AG09309 (cell line): ENCODE measurements at regions not wholly inside any gene's neighbourhood (a gene's known extent, or its start where the extent isn't known, plus 50 kb on each side); places are given as distances from the start of the nearest gene placed in this dataset.

Experiments
- DNase-seq: peaks from one replicate; pipeline ENCODE4 v3.0.0-alpha.2; 2010; ENCODE audit warnings: low read depth
- H3K4me3 ChIP-seq: 2 replicates; pipeline ENCODE4 v1.5.1; 2011; ENCODE audit warnings: mild to moderate bottlenecking, low read depth, low read length, moderate library complexity; ENCODE audit not compliant: control insufficient read depth
- TF ChIP-seq, protein P1 (sequence below): IDR thresholded peaks from 2 replicates; pipeline ENCODE4 v1.5.1; 2011; ENCODE audit warnings: mild to moderate bottlenecking, low read depth, low read length, inconsistent platforms; ENCODE audit not compliant: insufficient read depth, control insufficient read depth; ENCODE audit errors: missing control alignments

DNA sequence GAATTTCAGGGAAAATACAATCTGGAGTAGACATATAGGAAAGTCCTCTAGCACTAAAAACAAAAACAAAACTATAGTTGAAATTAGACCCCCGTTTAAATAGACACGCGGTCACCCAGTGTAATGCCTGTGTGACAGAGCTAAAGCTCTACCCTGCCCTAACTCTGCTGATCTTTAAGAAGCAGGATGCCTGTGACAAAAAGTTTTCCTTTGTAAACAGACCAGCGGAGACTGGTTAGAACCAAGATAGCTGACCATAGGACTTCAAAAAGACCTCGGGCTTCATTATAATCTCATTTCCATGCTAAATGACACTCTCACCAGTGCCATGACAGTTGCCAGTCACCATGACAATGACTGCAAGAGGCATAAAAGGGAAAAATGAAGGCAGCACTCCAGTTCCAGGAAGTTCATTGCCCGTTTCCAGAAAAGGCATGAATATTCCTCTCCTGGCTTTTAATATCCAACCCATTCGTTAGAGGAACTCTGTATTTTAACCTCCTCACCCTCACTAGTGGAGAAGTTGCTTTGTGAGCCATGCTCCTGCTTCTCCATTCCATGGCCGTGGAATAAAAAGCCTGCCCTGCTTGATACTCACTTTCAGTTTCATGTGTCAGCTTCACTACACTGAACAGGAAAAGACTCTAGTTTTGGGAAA lies 157.2 kb upstream of the COPS8 start:
- no peak overlapping the region for H3K4me3 ChIP-seq
- TF ChIP-seq, protein P1, sequence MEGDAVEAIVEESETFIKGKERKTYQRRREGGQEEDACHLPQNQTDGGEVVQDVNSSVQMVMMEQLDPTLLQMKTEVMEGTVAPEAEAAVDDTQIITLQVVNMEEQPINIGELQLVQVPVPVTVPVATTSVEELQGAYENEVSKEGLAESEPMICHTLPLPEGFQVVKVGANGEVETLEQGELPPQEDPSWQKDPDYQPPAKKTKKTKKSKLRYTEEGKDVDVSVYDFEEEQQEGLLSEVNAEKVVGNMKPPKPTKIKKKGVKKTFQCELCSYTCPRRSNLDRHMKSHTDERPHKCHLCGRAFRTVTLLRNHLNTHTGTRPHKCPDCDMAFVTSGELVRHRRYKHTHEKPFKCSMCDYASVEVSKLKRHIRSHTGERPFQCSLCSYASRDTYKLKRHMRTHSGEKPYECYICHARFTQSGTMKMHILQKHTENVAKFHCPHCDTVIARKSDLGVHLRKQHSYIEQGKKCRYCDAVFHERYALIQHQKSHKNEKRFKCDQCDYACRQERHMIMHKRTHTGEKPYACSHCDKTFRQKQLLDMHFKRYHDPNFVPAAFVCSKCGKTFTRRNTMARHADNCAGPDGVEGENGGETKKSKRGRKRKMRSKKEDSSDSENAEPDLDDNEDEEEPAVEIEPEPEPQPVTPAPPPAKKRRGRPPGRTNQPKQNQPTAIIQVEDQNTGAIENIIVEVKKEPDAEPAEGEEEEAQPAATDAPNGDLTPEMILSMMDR: no peak
- DNase-seq: no peak

DNA sequence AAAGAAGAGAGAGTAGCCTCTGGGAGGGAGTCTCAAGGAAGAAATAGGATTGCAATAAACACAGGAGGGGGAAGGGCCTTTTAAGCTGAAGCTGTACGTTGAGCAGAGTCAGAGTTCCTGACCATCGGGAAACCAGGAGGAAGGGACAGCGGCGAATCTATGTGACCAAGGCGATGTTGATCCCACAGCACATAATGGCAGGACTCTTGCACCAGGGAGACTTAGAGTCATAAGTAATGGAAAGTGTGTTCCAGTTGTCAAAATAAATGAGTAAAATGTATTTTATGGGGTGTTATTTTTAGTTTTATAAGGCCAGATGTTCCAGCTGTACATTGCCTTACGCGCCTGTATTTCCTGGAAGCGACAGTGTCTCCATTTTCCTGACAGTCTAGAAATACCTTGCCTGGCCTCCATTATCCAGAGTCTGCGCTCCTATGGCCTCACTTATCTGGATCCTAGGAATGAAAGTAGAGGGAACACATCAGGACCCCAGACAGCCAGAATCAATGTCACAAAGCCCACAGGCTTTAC lies 152.8 kb upstream of the COPS8 start:
- H3K4me3 ChIP-seq: no peak overlapping the region
- no peak for DNase-seq
- TF ChIP-seq, protein P1: no peak

DNA sequence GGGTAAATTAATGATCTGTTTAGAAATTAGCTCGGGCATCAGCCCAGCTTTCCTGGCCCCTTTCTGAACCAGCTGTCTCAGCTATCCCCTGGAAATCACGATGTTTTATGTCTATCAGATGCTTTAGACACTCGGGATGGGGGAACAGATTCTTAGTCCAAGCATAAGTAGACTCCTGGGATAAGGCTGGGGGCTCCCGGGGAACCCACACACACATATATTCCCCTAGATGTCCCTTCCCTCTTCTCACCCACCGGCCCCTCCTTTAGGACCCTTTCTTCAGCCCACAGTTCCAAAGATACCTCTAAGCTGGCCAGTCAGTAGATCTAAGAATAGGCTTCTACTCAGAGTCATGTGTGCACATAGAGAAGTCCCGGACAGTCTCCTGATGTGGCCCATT lies 151.5 kb upstream of the COPS8 start:
- H3K4me3 ChIP-seq: no peak overlapping the region
- no peak for DNase-seq
- TF ChIP-seq, protein P1: no peak

DNA sequence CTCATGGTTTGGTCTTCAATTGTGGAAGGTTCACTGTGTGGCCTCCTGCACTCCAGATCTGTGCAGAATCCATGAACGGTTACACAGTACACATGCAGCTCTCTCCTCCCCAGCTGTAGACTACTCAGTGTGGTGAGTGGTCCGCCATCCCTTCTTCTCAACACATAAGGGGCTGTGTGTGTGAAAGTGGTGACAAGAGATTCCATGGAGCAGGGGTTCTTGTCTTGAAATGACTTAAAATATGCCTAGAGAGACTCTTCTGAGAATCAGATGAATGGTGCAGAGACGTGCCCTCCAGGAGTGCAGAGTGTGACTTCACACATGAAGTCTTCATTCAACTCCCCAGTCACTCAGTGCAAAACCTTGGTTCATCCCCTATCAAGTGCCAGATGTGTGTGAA lies 151.0 kb upstream of the COPS8 start:
- no peak overlapping the region for H3K4me3 ChIP-seq
- no peak for DNase-seq
- TF ChIP-seq, protein P1: no peak

DNA sequence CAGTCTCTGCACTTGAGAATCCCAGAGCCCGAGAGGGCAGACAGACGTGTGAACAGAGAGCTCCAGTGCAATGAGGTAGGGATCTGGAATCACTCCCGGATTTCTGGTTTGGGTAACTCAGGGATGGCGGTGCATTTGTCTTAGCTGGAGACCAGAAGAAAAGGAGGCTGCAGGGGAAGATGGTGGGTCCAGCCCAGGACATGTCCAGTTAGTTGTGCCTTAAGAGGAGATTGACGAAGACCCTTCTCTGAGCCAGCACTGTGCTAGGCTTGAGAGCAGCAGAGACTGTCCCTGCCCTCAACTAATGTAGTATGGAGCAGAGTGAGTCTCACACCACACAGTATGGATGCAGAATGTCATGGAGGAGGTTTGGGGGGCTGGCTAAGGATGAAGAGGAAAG lies 150.6 kb upstream of the COPS8 start:
- TF ChIP-seq, protein P1: no peak
- no peak overlapping the region for H3K4me3 ChIP-seq
- no peak for DNase-seq

DNA sequence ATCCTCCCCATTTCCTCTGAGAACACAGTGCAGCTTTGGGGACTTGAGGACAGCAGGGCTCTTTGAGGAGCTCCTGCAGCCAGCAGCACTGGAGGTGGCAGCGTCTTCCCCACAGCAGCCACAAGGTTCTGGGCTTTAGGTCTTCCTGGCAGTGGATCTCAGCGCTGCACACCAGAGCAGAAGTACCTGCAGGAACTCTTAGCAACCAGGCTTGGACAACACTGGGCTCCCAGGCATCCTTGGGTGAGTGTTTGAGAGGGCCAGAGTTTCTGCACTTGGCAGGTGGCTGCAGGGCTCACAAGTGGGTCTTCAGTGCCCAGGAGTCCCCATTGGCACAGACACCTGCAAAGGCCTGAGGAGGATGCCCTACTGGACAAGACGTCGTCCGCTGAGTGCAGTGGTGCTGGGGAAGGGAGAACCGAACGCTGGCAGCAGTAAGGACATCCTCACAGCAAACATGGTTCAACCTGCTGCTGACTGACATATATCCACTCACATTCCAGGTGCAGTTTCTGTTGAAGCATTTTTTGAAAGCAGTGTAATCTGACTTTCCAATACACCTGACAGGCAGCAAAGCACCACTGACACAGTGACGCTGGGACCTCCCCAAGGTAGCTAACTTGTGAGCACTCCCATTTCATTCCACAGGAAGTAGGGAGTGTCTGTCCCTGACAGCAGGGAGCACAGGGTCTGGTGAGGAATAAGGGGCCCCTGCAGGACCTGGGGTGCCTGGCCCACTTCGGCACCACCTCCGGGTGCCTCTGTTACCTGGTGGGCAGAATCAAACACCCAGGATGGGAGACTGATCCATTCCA lies 149.9 kb upstream of the COPS8 start:
- TF ChIP-seq, protein P1: no peak
- DNase-seq: no peak

More for the DNA sequence above, 149.9 kb upstream of the COPS8 start:
- no peak overlapping the region for H3K4me3 ChIP-seq
